ENCODE measurements at regions not wholly inside any gene's neighbourhood (a gene's known extent, or its start where the extent isn't known, plus 50 kb on each side); places are given as distances from the start of the nearest gene placed in this dataset.

DNA sequence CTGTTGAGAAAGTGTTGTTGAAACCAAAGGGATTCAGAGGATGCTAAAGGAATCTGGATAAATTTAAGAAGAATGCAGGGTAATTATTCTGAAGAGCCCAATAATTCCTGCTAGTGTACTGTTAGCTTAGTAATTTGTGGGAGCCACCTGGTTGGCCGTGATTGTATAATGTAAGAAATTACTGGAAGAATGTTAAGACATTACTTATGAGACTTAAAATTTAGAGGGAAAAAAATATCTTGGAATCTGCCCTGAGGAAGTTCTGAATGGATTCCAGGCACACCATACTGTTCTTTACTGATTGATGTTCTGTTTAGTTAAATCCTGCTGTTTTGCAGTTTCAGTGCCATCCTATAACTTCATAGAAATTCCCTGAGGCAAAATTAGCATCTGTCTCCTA, 155.0 kb upstream of the RHOBTB1 start:
- WGBS, 2 experiments (ENCODE audit: extremely low coverage in 2 of 2, insufficient read length in 1 of 2): no CpG with 5 or more reads among the region's 1 CpG
- intact Hi-C loops (cut with micrococcal nuclease) (no loop called here), dilution Hi-C loops (cut with HindIII; ENCODE audit: low sequenced_read_pairs, unreplicated experiment) (no loop called here), in situ Hi-C loops (cut with MboI; ENCODE audit: low sequenced_read_pairs) (no loop called here)
- peaks cover 16% of the 10 kb centered on the region for H3K27me3 ChIP-seq (ENCODE audit: control insufficient read depth, insufficient read depth, low read length)
- no peak overlapping the region for H2BK5ac ChIP-seq (ENCODE audit: low read depth, low read length, poor library complexity, severe bottlenecking)
- H3K14ac ChIP-seq (replicated peaks; ENCODE audit: low read depth, low read length): no peak overlapping the region
- no peak overlapping the region for H2BK120ac ChIP-seq (ENCODE audit: low read depth, low read length)
- H2AK9ac ChIP-seq (replicated peaks; ENCODE audit: low read depth, low read length, poor library complexity): no peak overlapping the region
- DNase-seq: no peak
- H3K4me3 ChIP-seq (ENCODE audit: insufficient read depth, low read depth, low read length): no peak overlapping the region
- BruUV-seq (replicated peaks): no TSS peak
- no peak overlapping the region for H2AFZ ChIP-seq (replicated peaks; ENCODE audit: low read length, poor library complexity)
- H3K9me1 ChIP-seq (ENCODE audit: insufficient read depth, low read length): no peaks in the 10 kb centered on the region
- H2AK5ac ChIP-seq (ENCODE audit: low read depth, low read length): no peak overlapping the region
- TF ChIP-seq MAFK (IDR thresholded peaks at IDR 0.05; ENCODE audit: low read depth, low read length) (no peak), CEBPB (IDR thresholded peaks at IDR 0.05; ENCODE audit: low read depth, low read length) (no peak), RFX5 (IDR thresholded peaks at IDR 0.05; ENCODE audit: low read depth, low read length) (no peak), SMC3 (IDR thresholded peaks at IDR 0.05; ENCODE audit: low read depth, low read length) (no peak), FOS (IDR thresholded peaks at IDR 0.05; ENCODE audit: low read depth, low read length) (no peak), MAZ (IDR thresholded peaks at IDR 0.05; ENCODE audit: borderline replicate concordance, low read depth, low read length) (no peak), POLR2A (IDR thresholded peaks at IDR 0.05; ENCODE audit: low read depth, low read length) (no peak), BHLHE40 (IDR thresholded peaks at IDR 0.05; ENCODE audit: low read depth, low read length) (no peak)
- TF ChIP-seq, protein P1, sequence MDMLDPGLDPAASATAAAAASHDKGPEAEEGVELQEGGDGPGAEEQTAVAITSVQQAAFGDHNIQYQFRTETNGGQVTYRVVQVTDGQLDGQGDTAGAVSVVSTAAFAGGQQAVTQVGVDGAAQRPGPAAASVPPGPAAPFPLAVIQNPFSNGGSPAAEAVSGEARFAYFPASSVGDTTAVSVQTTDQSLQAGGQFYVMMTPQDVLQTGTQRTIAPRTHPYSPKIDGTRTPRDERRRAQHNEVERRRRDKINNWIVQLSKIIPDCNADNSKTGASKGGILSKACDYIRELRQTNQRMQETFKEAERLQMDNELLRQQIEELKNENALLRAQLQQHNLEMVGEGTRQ (IDR thresholded peaks at IDR 0.05; ENCODE audit: low read depth, low read length): no peak
- TF ChIP-seq, protein P2, sequence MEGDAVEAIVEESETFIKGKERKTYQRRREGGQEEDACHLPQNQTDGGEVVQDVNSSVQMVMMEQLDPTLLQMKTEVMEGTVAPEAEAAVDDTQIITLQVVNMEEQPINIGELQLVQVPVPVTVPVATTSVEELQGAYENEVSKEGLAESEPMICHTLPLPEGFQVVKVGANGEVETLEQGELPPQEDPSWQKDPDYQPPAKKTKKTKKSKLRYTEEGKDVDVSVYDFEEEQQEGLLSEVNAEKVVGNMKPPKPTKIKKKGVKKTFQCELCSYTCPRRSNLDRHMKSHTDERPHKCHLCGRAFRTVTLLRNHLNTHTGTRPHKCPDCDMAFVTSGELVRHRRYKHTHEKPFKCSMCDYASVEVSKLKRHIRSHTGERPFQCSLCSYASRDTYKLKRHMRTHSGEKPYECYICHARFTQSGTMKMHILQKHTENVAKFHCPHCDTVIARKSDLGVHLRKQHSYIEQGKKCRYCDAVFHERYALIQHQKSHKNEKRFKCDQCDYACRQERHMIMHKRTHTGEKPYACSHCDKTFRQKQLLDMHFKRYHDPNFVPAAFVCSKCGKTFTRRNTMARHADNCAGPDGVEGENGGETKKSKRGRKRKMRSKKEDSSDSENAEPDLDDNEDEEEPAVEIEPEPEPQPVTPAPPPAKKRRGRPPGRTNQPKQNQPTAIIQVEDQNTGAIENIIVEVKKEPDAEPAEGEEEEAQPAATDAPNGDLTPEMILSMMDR (conservative IDR thresholded peaks at IDR 0.05; ENCODE audit: low read depth, low read length): no peak
- no peak for ATAC-seq (ENCODE audit: low read depth)
- no peak overlapping the region for H4K8ac ChIP-seq (ENCODE audit: low read depth in 2 of 2, low read length in 2 of 2)
- H4K91ac ChIP-seq (ENCODE audit: insufficient read depth, low read depth, low read length): no peak overlapping the region
- no peak overlapping the region for H2BK15ac ChIP-seq (ENCODE audit: low read depth, low read length)
- no peak overlapping the region for H3K56ac ChIP-seq (ENCODE audit: extremely low read depth, insufficient read depth, low read length)
- no peaks in the 10 kb centered on the region for H3K4me1 ChIP-seq (ENCODE audit: control insufficient read depth, insufficient read depth, low read length)
- H3K79me1 ChIP-seq (ENCODE audit: low read depth in 1 of 2, low read length in 2 of 2): no peaks in the 10 kb centered on the region
- H3K36me3 ChIP-seq (ENCODE audit: control insufficient read depth, insufficient read depth, low read length): no peaks in the 10 kb centered on the region
- peaks cover 2% of the 10 kb centered on the region; the same call in 1 of the 2 replicates for H3K9me3 ChIP-seq (ENCODE audit: control insufficient read depth, insufficient read depth, low read length)
- ChIA-PET POLR2A (ENCODE audit: unreplicated experiment) (no interaction called here), CTCF (interaction anchor here (0.6 kb wide), 1 partner anchor 298 kb away, joined by 3 read pairs; no protein-coding TSS in a partner anchor)
- H3K9ac ChIP-seq (ENCODE audit: low read depth, low read length): no peak overlapping the region
- no peak overlapping the region for H2BK20ac ChIP-seq (ENCODE audit: low read depth, low read length)
- no peak overlapping the region for H3K4ac ChIP-seq (ENCODE audit: low read depth, low read length)
- H3K27ac ChIP-seq (ENCODE audit: insufficient read depth, low read length): no peak overlapping the region
- no peak overlapping the region for H3K18ac ChIP-seq (ENCODE audit: low read depth, low read length)
- H4K5ac ChIP-seq (ENCODE audit: low read depth, low read length): no peak overlapping the region
- no peaks in the 10 kb centered on the region for H4K20me1 ChIP-seq (ENCODE audit: insufficient read depth, low read length)
- H3K23ac ChIP-seq (ENCODE audit: low read depth, low read length): no peak overlapping the region
- H3K4me2 ChIP-seq (ENCODE audit: low read depth, low read length): no peak overlapping the region
